GM23338 (cell line): ENCODE measurements at regions not wholly inside any gene's neighbourhood (a gene's known extent, or its start where the extent isn't known, plus 50 kb on each side); places are given as distances from the start of the nearest gene placed in this dataset.

Experiments used
- EZH2phosphoT487 ChIP-seq: fragments of 200-600 bp; sonication (generic); IDR thresholded peaks from one replicate; pipeline ENCODE4 v1.8.1; 2018; ENCODE audit warnings: antibody characterized with exemption; ENCODE audit not compliant: unreplicated experiment
- TF ChIP-seq, protein P1 (sequence below), 2 experiments: fragments of 200-600 bp in 1 of 2; sonication (generic) in 1 of 2; conservative IDR thresholded peaks; 2 replicates each; pipeline versions ENCODE4 v1.5.1 to v1.6.1; 2016 to 2017; ENCODE audit warnings: antibody characterized with exemption in 2 of 2, low read depth in 2 of 2, mild to moderate bottlenecking in 2 of 2, moderate library complexity in 1 of 2

DNA sequence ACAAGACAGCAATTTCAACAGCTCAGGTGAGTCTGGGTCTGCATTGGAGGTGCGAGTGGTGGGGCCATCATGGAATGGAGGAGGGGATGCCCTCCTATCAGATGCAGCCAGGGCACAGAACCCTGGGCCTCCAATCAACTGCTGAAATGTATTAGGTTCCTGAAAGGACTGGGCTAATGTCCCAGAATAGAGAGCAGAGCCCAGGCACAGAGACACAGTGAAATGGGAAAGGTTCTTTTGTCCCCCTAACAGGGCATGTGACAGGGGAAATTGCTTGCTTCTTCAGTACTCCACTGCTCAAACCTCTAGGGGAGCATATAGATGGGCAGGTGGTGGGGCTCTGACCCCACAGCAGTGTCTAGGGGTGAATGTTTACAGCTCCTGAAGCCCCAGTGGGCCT, 87.3 kb upstream of the CLPB start:
- TF ChIP-seq, protein P1, sequence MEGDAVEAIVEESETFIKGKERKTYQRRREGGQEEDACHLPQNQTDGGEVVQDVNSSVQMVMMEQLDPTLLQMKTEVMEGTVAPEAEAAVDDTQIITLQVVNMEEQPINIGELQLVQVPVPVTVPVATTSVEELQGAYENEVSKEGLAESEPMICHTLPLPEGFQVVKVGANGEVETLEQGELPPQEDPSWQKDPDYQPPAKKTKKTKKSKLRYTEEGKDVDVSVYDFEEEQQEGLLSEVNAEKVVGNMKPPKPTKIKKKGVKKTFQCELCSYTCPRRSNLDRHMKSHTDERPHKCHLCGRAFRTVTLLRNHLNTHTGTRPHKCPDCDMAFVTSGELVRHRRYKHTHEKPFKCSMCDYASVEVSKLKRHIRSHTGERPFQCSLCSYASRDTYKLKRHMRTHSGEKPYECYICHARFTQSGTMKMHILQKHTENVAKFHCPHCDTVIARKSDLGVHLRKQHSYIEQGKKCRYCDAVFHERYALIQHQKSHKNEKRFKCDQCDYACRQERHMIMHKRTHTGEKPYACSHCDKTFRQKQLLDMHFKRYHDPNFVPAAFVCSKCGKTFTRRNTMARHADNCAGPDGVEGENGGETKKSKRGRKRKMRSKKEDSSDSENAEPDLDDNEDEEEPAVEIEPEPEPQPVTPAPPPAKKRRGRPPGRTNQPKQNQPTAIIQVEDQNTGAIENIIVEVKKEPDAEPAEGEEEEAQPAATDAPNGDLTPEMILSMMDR (conservative IDR thresholded peaks at IDR 0.05; ENCODE audit: low read depth in 2 of 2), result no peak
- no peak for TF ChIP-seq EZH2phosphoT487
